ENCODE measurements at regions not wholly inside any gene's neighbourhood (a gene's known extent, or its start where the extent isn't known, plus 50 kb on each side); places are given as distances from the start of the nearest gene placed in this dataset.

GRCh38 chr3:67087788-67088187 is 89.7 kb downstream of the KBTBD8 start:
- no peak for TF ChIP-seq POLR2A (IDR thresholded peaks at IDR 0.05; ENCODE audit: low read depth, low read length)
- no peak for TF ChIP-seq CTCF (conservative IDR thresholded peaks at IDR 0.05; ENCODE audit: low read depth, low read length)
- no peak for TF ChIP-seq SMC3 (IDR thresholded peaks at IDR 0.05; ENCODE audit: low read depth, low read length)
- TF ChIP-seq RAD21 (IDR thresholded peaks at IDR 0.05; ENCODE audit: low read length): no peak
- no peak for TF ChIP-seq ELK1 (IDR thresholded peaks at IDR 0.05; ENCODE audit: borderline replicate concordance, low read depth, low read length)
- no peak for TF ChIP-seq RCOR1 (IDR thresholded peaks at IDR 0.05; ENCODE audit: insufficient replicate concordance, low read length)
- no peak for TF ChIP-seq USF2 (IDR thresholded peaks at IDR 0.05; ENCODE audit: low read depth, low read length)
